ENCODE measurements at regions not wholly inside any gene's neighbourhood (a gene's known extent, or its start where the extent isn't known, plus 50 kb on each side); places are given as distances from the start of the nearest gene placed in this dataset.

GRCh38 chr3:17986348-17986816 lies 244.0 kb upstream of the TBC1D5 start:
- TF ChIP-seq RAD21 (IDR thresholded peaks at IDR 0.05; ENCODE audit: low read length) (no peak), TEAD4 (IDR thresholded peaks at IDR 0.05; ENCODE audit: borderline replicate concordance, insufficient read depth) (no peak), CTCF (IDR thresholded peaks at IDR 0.05) (no peak), CHD2 (IDR thresholded peaks at IDR 0.05; ENCODE audit: low read length, partially characterized antibody) (no peak), RFX5 (IDR thresholded peaks at IDR 0.05; ENCODE audit: low read length) (no peak), POLR2AphosphoS5 (IDR thresholded peaks at IDR 0.05; ENCODE audit: low read depth, low read length) (no peak)

Data from SK-N-SH (cell line).